PC-9 (cell line): ENCODE measurements at regions not wholly inside any gene's neighbourhood (a gene's known extent, or its start where the extent isn't known, plus 50 kb on each side); places are given as distances from the start of the nearest gene placed in this dataset.

Experiments used
- BruUV-seq: library from RNA; stranded (reverse); fragments of 400-500 nt; replicated peaks from 2 replicates; lab custom pipeline; 2021; lab: Mats Ljungman, UMichigan
- CTCF ChIA-PET: fragments of 300-600 bp; sonication (Branson Sonifier 250); formaldehyde crosslinking; loops from one replicate; lab custom pipeline; 2022; ENCODE audit warnings: antibody characterized with exemption; lab: Charles Lee
- POLR2A ChIA-PET: fragments of 300-600 bp; sonication (Branson Sonifier 250); formaldehyde crosslinking; loops from one replicate; lab custom pipeline; 2022; ENCODE audit warnings: antibody characterized with exemption; ENCODE audit not compliant: unreplicated experiment; lab: Charles Lee
- DNase-seq, 2 experiments: peaks; one replicate each; pipeline versions ENCODE4 v3.0.0 to v3.0.0-alpha.2; 2015 to 2022; ENCODE audit warnings: mixed read lengths in 1 of 2
- H2AFZ ChIP-seq: fragments of 200-600 bp; sonication (generic); 2 replicates; pipeline ENCODE4 v1.8.1; 2017; ENCODE audit warnings: antibody characterized with exemption
- H3F3A ChIP-seq: fragments of 200-600 bp; sonication (generic); 2 replicates; pipeline ENCODE4 v1.8.1; 2017; ENCODE audit warnings: antibody characterized with exemption, mild to moderate bottlenecking, low read depth; ENCODE audit not compliant: insufficient read depth
- H3K27ac ChIP-seq: fragments of 200-600 bp; sonication (generic); 2 replicates; pipeline ENCODE4 v1.6.1; 2016; ENCODE audit warnings: mixed run types
- H3K27me3 ChIP-seq: fragments of 200-600 bp; sonication (generic); 2 replicates; pipeline ENCODE4 v1.6.1; 2016; ENCODE audit warnings: low read depth, mixed run types; ENCODE audit not compliant: insufficient read depth
- H3K36me3 ChIP-seq: fragments of 200-600 bp; sonication (generic); 2 replicates; pipeline ENCODE4 v1.6.1; 2016; ENCODE audit warnings: low read depth, mixed run types
- H3K4me1 ChIP-seq: fragments of 200-600 bp; sonication (generic); replicated peaks from 2 replicates; pipeline ENCODE4 v1.6.1; 2016; ENCODE audit warnings: mixed run types; ENCODE audit not compliant: insufficient read depth
- H3K4me2 ChIP-seq: fragments of 200-600 bp; sonication (generic); 2 replicates; pipeline ENCODE4 v1.6.1; 2017; ENCODE audit warnings: mixed run types
- H3K4me3 ChIP-seq: fragments of 200-600 bp; sonication (generic); 2 replicates; pipeline ENCODE4 v1.6.1; 2016; ENCODE audit warnings: mixed run types
- H3K79me2 ChIP-seq: fragments of 200-600 bp; sonication (generic); 2 replicates; pipeline ENCODE4 v1.6.1; 2017; ENCODE audit warnings: low read depth, mixed run types
- H3K9me2 ChIP-seq: fragments of 200-600 bp; sonication (generic); 2 replicates; pipeline ENCODE4 v1.8.1; 2017; ENCODE audit warnings: mild to moderate bottlenecking; ENCODE audit not compliant: insufficient read depth
- H3K9me3 ChIP-seq: fragments of 200-600 bp; sonication (generic); 2 replicates; pipeline ENCODE4 v1.8.1; 2016; ENCODE audit warnings: low read depth; ENCODE audit not compliant: insufficient read depth
- H4K20me1 ChIP-seq: fragments of 200-600 bp; sonication (generic); 2 replicates; pipeline ENCODE4 v1.8.1; 2017; ENCODE audit not compliant: insufficient read depth
- EZH2 ChIP-seq: fragments of 200-600 bp; sonication (generic); IDR thresholded peaks from 2 replicates; pipeline ENCODE4 v1.8.0; 2017; ENCODE audit warnings: antibody characterized with exemption, low read depth
- intact Hi-C: fragments of 100-400 bp; cut with micrococcal nuclease; formaldehyde crosslinking; loops from one replicate; pipeline ENCODE4 v1.10.0; 2022; ENCODE audit not compliant: unreplicated experiment
- TF ChIP-seq, protein P1 (sequence below): fragments of 200-600 bp; sonication (generic); conservative IDR thresholded peaks from 2 replicates; pipeline ENCODE4 v1.6.1; 2017; ENCODE audit warnings: mixed run types, antibody characterized with exemption, mild to moderate bottlenecking, moderate library complexity

- CTCF ChIA-PET: no interaction called here
- Histone ChIP-seq H3F3A (peaks cover 16% of the 10 kb centered on the region), H4K20me1 (no peaks in the 10 kb centered on the region), H3K27me3 (no peaks in the 10 kb centered on the region), H3K36me3 (no peaks in the 10 kb centered on the region), H3K9me3 (no peaks in the 10 kb centered on the region), H3K4me3 (no peak overlapping the region), H3K9me2 (no peaks in the 10 kb centered on the region), H3K27ac (no peak overlapping the region), H3K79me2 (no peaks in the 10 kb centered on the region), H2AFZ (no peak overlapping the region), H3K4me2 (no peak overlapping the region), H3K4me1 (peaks cover 22% of the 10 kb centered on the region)
- peak in 1 of 2 experiments; percentile 17 for DNase-seq
- POLR2A ChIA-PET: no interaction called here
- intact Hi-C loops: no loop called here
- BruUV-seq: no TSS peak
- no peak for TF ChIP-seq EZH2
- TF ChIP-seq, protein P1, sequence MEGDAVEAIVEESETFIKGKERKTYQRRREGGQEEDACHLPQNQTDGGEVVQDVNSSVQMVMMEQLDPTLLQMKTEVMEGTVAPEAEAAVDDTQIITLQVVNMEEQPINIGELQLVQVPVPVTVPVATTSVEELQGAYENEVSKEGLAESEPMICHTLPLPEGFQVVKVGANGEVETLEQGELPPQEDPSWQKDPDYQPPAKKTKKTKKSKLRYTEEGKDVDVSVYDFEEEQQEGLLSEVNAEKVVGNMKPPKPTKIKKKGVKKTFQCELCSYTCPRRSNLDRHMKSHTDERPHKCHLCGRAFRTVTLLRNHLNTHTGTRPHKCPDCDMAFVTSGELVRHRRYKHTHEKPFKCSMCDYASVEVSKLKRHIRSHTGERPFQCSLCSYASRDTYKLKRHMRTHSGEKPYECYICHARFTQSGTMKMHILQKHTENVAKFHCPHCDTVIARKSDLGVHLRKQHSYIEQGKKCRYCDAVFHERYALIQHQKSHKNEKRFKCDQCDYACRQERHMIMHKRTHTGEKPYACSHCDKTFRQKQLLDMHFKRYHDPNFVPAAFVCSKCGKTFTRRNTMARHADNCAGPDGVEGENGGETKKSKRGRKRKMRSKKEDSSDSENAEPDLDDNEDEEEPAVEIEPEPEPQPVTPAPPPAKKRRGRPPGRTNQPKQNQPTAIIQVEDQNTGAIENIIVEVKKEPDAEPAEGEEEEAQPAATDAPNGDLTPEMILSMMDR: no peak
Measured at GRCh38 chr9:90998573-90998972, 197.0 kb downstream of the SYK start.

DNA sequence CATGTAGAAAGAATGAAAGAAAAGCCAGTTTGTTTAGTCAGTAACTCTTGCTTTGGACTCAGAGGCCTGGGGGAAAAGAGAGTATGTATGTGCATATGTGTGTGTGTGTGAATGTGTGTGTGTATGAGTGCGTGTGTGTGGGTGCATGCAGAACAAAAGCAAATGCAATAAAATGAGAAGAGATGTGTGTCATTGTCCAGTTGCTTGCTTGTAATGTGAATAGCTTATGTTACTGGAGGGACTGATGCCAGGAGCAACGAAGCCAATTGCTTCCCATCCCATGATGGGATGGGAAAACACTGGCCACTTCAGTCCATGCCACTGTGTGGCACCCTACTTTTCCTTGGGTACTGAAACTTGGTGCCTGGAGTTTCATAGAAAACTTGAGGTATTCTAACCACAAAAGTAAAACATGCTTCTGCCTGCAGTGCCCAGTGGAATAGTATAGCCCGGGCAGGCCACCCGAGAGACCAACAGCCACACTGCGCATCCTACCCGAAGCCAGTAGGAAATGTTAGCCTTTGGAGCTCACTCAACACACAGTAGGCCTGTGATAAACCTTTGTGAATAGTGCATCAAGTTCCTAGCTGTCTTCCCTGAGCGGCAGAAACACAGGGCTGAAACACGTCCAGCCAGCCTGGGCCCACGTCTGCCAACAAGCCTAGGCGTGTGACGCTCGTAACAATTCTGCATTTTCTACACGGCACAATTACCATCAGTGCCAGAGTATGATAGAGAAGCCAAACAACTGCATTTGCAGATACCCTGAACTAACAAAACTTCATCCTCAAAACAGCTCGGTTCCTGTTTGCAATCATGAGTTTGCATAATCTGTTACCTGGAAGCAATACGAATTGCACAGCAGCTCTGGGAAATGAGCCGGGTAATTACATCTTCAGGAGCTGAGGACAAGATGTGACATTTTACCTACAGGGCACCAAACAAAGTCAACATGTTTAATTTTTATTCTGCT is 198.1 kb downstream of the SYK start:
- intact Hi-C loops: loop anchor here (2.0 kb wide), 1 partner anchor 71 kb away; no protein-coding TSS in a partner anchor

DNA sequence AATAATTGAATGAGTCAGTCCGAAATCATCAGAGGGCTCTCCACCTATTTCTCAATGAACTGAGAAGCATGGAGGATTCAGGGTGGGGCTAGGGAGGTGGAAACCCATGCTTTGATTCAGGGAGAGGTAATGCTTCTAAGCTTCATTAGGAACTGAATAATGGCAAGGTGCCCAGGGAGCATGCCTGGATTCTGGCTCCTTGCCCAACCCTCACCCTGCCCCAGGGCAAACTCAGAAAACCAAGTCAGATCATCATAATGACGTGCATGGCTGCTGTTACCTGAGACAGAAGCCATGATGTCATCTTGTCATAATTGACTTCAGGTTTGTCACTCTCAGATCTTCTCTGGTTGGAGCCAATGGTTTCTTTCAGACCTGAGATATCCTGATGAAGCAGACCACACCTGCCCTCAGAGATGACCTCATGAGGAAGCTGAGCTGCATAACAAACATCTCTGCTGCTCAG is 199.6 kb downstream of the SYK start:
- H3K79me2 ChIP-seq: no peaks in the 10 kb centered on the region
- H3K9me3 ChIP-seq: no peaks in the 10 kb centered on the region
- peaks cover 22% of the 10 kb centered on the region for H3K4me1 ChIP-seq
- peaks cover 16% of the 10 kb centered on the region for H3F3A ChIP-seq
- no TSS peak for BruUV-seq
- DNase-seq: peak; percentile 94 to 98
- H2AFZ ChIP-seq: no peak overlapping the region
- intact Hi-C loops: loop anchor here (1.0 to 2.0 kb wide), 6 partner anchors 36 to 423 kb away; no protein-coding TSS in a partner anchor
- H3K4me3 ChIP-seq: no peak overlapping the region
- TF ChIP-seq EZH2: no peak
- TF ChIP-seq, protein P1: no peak
- H3K4me2 ChIP-seq: peak overlapping the region; percentile 58
- POLR2A ChIA-PET: interaction anchor here (0.6 kb wide), 1 partner anchor 58 kb away, joined by 3 read pairs; no protein-coding TSS in a partner anchor
- CTCF ChIA-PET: no interaction called here
- no peaks in the 10 kb centered on the region for H3K27me3 ChIP-seq
- H3K36me3 ChIP-seq: no peaks in the 10 kb centered on the region
- H3K27ac ChIP-seq: peak overlapping the region; percentile 74
- no peaks in the 10 kb centered on the region for H4K20me1 ChIP-seq
- H3K9me2 ChIP-seq: no peaks in the 10 kb centered on the region

More for the DNA sequence above, 198.1 kb downstream of the SYK start:
- H4K20me1 ChIP-seq: no peaks in the 10 kb centered on the region
- H2AFZ ChIP-seq: no peak overlapping the region
- H3K9me2 ChIP-seq: no peaks in the 10 kb centered on the region
- ChIA-PET CTCF (no interaction called here), POLR2A (no interaction called here)
- H3F3A ChIP-seq: peaks cover 16% of the 10 kb centered on the region
- no peaks in the 10 kb centered on the region for H3K36me3 ChIP-seq
- no peak overlapping the region for H3K4me3 ChIP-seq
- H3K4me2 ChIP-seq: no peak overlapping the region
- no TSS peak for BruUV-seq
- no peak for DNase-seq
- peak overlapping the region; percentile 74 for H3K27ac ChIP-seq
- no peaks in the 10 kb centered on the region for H3K9me3 ChIP-seq
- peaks cover 22% of the 10 kb centered on the region for H3K4me1 ChIP-seq
- no peaks in the 10 kb centered on the region for H3K79me2 ChIP-seq
- no peaks in the 10 kb centered on the region for H3K27me3 ChIP-seq
- no peak for TF ChIP-seq EZH2
- TF ChIP-seq, protein P1: no peak
